Activated T-cell treated with anti-CD3 and anti-CD28 coated beads, Interleukin-2, amount 50 U/mL, for 24 hours (primary cell): ENCODE measurements at regions not wholly inside any gene's neighbourhood (a gene's known extent, or its start where the extent isn't known, plus 50 kb on each side); places are given as distances from the start of the nearest gene placed in this dataset.

ENCODE experiments used
- DNase-seq: peaks from one replicate; pipeline ENCODE4 v3.0.0-alpha.2; 2020
- H3K27ac Mint-ChIP-seq: 2 replicates; pipeline ENCODE4 v1.8.0; 2020; ENCODE audit warnings: mild to moderate bottlenecking, mixed read lengths
- H3K27me3 Mint-ChIP-seq: 2 replicates; pipeline ENCODE4 v1.8.0; 2020; ENCODE audit warnings: mixed read lengths
- H3K36me3 Mint-ChIP-seq: 2 replicates; pipeline ENCODE4 v1.8.0; 2020; ENCODE audit warnings: low read depth, mixed read lengths
- H3K4me1 Mint-ChIP-seq: 2 replicates; pipeline ENCODE4 v1.8.0; 2020; ENCODE audit warnings: low read depth, mixed read lengths
- H3K4me3 Mint-ChIP-seq: 2 replicates; pipeline ENCODE4 v1.8.0; 2020; ENCODE audit warnings: mild to moderate bottlenecking, moderate library complexity, mixed read lengths
- H3K9me3 Mint-ChIP-seq: 2 replicates; pipeline ENCODE4 v1.8.0; 2020; ENCODE audit warnings: mixed read lengths

DNA sequence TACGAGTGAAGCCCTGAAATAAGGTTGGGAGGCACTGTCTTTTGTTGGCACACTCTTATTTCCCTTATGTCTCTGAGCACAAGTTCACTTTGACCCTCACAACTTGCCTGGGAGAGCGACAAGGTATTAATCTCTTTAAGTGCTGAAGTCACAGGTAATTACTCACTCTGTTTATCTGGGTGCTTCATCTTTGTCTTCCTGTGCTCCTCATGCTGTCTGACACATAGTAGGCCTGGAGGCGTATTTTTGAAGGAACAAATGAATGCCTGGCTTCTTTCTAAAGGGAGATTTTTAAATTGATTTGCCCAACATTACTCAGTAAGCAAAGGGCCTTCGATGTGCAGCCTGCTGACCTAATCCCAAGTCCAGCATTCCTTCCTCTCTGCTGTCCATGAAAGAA, 507.1 kb upstream of the TNP1 start:
- no peaks in the 10 kb centered on the region for H3K9me3 Mint-ChIP-seq
- no peak overlapping the region for H3K27ac Mint-ChIP-seq
- H3K4me1 Mint-ChIP-seq = no peaks in the 10 kb centered on the region
- no peak overlapping the region for H3K4me3 Mint-ChIP-seq
- no peaks in the 10 kb centered on the region for H3K27me3 Mint-ChIP-seq
- no peak for DNase-seq
- H3K36me3 Mint-ChIP-seq = no peaks in the 10 kb centered on the region

DNA sequence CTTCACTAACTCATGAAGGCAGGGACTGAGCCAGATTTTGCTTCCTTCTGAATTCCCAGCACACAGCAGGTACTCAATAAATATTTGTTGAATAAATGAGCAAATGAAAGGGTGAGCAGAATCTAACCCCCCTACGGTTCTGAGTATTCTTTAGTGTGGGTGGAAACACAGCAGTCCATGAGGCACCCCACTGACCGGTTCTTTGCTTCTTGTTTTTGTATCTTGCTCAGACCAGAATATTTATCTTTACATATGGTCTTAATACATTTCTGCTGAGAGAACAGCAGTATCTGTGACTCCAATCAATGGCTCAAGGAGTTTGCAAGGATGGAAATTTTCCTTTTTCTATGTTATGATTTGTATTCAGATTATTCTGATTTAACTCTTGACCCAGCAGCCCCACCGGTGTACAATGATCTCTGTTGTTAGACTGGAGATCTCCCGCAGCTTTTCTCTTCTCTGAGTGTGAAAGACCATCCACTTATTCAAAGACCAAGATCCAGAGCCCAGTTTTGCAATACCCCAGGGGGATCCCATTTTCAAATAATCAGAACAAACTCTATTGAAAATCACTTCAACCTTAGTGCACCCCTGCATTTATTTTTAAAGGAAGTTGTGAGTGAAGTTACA, 506.5 kb upstream of the TNP1 start:
- H3K4me3 Mint-ChIP-seq = no peak overlapping the region
- no peak for DNase-seq
- no peaks in the 10 kb centered on the region for H3K9me3 Mint-ChIP-seq
- no peaks in the 10 kb centered on the region for H3K27me3 Mint-ChIP-seq
- H3K4me1 Mint-ChIP-seq = no peaks in the 10 kb centered on the region
- H3K36me3 Mint-ChIP-seq = no peaks in the 10 kb centered on the region
- H3K27ac Mint-ChIP-seq = no peak overlapping the region

DNA sequence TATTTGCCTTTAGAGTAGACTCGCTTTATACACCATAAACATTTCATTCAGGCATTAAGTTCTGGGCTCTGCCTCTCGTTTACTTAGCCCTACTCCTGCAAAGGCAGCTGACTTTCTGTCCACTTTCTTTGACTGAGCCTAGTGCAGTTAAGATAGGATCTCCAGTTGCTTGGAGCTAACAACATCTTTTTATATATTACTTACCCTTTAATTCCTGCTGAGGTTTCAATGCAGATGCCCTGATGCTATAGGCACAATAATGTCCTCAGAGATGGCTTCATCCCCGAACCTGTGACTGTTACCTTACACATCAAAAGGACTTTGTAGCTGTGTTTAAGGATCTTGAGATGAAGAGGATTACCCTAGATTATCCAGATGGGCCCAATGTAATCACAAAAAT, 505.8 kb upstream of the TNP1 start:
- Mint-ChIP-seq H3K27me3 (no peaks in the 10 kb centered on the region), H3K9me3 (no peaks in the 10 kb centered on the region), H3K4me3 (no peak overlapping the region), H3K4me1 (no peaks in the 10 kb centered on the region), H3K36me3 (no peaks in the 10 kb centered on the region), H3K27ac (no peak overlapping the region)
- DNase-seq = no peak

DNA sequence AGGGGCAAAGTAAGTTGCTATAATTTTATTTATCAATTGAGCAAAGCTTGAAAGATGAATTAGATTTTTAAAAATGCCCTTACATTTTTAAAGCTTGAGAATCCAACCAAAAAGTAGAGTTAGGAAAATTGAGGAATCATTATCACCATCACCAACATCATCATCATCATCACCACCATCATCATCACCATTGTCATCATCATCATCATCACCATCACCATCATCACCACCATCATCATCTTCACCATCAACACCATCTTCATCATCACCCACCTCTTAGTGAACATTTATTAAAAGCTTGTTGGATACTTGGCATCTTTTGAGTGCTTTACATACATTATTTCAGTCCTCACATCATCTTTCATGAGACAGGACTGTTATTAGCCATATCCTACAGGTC, 504.4 kb upstream of the TNP1 start:
- Mint-ChIP-seq H3K9me3 (no peaks in the 10 kb centered on the region), H3K36me3 (no peaks in the 10 kb centered on the region), H3K27ac (no peak overlapping the region), H3K4me3 (no peak overlapping the region), H3K27me3 (no peaks in the 10 kb centered on the region), H3K4me1 (no peaks in the 10 kb centered on the region)
- DNase-seq = no peak

DNA sequence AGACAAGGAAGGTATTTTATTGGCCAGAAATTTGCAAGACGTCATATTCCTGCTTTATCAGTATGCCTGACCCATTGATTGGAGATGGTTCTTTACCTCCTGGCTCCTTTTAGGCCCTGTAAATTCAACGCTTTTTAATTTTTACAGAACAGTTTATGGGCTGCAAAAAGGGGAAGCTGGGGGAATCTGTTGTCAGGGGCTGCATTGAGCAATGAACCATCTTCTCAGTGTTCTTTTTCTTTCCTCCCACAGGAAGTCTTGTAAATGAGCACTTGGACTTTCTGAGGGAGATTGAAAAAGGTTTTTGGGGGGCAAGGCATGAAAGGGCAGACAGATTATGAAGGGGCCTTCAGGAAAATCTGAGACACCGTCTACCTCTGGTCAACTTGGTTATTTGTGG, 503.6 kb upstream of the TNP1 start:
- DNase-seq = no peak
- H3K4me3 Mint-ChIP-seq = no peak overlapping the region
- H3K27me3 Mint-ChIP-seq = no peaks in the 10 kb centered on the region
- no peaks in the 10 kb centered on the region for H3K9me3 Mint-ChIP-seq
- no peak overlapping the region for H3K27ac Mint-ChIP-seq
- H3K4me1 Mint-ChIP-seq = no peaks in the 10 kb centered on the region
- H3K36me3 Mint-ChIP-seq = no peaks in the 10 kb centered on the region

DNA sequence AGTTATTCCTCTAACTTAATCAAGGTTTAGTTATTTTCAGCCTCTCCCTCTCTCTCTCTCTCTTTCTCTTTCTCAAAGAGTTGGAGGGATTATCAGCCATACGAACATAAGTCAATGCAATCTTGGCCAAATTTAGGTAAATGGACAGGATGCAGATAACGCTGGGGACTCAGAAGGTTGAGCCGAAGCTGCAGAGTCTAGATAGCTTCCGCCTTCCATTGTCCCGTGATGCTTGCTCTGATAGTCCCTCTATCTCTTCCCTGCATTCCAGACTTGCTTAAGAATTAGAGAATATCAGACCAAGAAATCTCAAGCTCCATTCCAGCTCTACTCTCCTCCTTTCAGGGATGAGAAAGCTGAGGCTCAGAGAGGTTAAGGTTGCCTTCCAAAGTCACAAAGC, 502.8 kb upstream of the TNP1 start:
- Mint-ChIP-seq H3K36me3 (no peaks in the 10 kb centered on the region), H3K9me3 (no peaks in the 10 kb centered on the region)
- no peak for DNase-seq

DNA sequence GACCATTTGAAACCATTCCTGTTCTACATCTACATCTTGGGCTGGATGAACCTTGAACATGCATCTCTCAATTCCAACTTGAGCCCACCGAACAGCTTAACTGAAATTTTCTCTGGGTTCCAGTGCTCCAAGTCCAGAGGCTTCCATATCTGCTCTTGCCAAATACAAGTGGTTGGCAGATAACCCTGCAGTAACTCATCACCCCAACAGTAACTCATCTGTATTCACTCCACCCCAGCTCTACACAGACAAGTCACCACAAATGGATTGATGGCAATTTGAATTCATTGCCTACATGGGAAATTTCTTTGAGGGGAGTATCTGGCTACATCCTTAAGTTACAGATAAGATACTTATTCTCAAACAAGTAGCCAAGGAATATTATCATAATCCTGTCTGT, 502.4 kb upstream of the TNP1 start:
- DNase-seq = no peak
- H3K27me3 Mint-ChIP-seq = no peaks in the 10 kb centered on the region
- no peaks in the 10 kb centered on the region for H3K4me1 Mint-ChIP-seq
- no peaks in the 10 kb centered on the region for H3K36me3 Mint-ChIP-seq
- no peak overlapping the region for H3K4me3 Mint-ChIP-seq
- no peak overlapping the region for H3K27ac Mint-ChIP-seq
- H3K9me3 Mint-ChIP-seq = no peaks in the 10 kb centered on the region

More for the DNA sequence above, 502.8 kb upstream of the TNP1 start:
- H3K27me3 Mint-ChIP-seq = no peaks in the 10 kb centered on the region
- H3K27ac Mint-ChIP-seq = no peak overlapping the region
- H3K4me1 Mint-ChIP-seq = no peaks in the 10 kb centered on the region
- H3K4me3 Mint-ChIP-seq = no peak overlapping the region

DNA sequence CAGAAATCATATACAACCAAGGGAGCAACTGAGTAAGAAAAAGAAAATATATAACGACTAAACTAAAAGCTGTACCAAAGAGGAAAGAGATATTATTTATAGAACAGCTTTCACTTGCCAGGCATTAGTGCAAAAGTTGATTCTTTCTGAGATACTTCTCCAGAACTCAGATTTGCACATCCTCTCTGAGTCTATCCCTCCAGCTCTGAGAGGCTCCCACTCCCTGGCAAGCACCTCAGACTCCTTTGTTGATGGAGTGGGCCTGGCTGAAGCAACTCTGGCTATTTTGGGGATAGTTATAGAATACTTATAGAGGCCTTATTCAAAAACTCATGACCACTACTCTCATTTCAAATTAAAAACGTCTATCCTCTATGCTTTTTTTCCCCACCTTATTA, 501.6 kb upstream of the TNP1 start:
- Mint-ChIP-seq H3K4me3 (no peak overlapping the region), H3K9me3 (no peaks in the 10 kb centered on the region), H3K36me3 (no peaks in the 10 kb centered on the region), H3K27me3 (no peaks in the 10 kb centered on the region), H3K27ac (no peak overlapping the region), H3K4me1 (no peaks in the 10 kb centered on the region)
- DNase-seq = no peak

DNA sequence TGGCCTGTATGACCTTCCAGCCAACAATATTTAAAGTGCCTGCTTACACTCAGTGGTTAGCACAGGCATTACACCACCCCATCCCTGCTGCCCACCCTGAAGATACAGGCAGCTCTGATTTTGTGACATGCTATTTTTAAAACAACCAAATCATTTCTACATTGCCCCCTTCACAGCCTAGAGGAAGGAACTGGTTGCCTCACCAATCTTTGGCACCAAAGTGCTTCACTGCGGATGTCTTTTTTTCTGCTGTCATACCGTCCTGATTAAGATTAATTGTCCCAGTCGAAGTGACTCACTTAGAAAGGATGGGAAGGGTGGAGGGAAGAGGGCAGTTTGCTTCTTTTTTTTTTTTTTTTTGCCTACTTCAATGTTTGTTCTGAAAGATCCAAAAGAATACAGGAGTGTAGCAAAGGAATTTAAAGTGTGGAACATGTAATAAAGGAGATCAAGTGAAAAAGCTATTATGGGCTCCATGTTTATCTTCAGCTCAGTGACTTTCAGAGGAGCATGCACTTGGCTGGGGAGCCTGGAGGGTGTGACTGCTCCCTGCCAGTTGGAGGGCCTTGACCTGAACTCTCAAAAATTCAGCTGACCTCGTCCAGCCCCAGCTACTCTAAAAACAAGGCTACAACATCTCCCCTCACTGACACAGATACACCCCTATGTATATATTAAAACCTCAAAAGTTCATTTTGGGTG, 501.1 kb upstream of the TNP1 start:
- no peaks in the 10 kb centered on the region for H3K36me3 Mint-ChIP-seq
- no peaks in the 10 kb centered on the region for H3K9me3 Mint-ChIP-seq
- no peak for DNase-seq
- no peak overlapping the region for H3K27ac Mint-ChIP-seq
- no peaks in the 10 kb centered on the region for H3K4me1 Mint-ChIP-seq
- H3K4me3 Mint-ChIP-seq = no peak overlapping the region
- H3K27me3 Mint-ChIP-seq = no peaks in the 10 kb centered on the region

DNA sequence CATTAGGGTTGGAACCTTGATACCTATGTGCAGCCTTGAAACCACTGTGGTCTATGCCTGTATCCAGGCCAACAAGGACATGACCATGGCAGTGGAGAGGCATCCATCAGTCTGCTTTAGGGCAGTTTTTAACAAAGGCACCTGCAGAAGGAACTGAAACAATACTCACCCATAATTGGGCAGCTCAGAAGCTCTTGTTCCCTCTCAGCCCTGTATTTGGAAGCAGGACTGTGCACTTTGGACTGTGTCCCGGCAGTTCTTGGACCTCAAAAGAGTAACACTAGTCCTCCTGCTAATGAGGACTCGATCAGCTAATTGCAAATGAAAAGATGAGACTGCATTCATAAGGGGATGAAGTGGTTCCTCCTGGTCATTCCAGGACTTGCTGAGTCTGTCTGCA, 500.2 kb upstream of the TNP1 start:
- Mint-ChIP-seq H3K4me3 (no peak overlapping the region), H3K36me3 (no peaks in the 10 kb centered on the region), H3K9me3 (no peaks in the 10 kb centered on the region), H3K27ac (no peak overlapping the region), H3K27me3 (no peaks in the 10 kb centered on the region), H3K4me1 (no peaks in the 10 kb centered on the region)
- DNase-seq = no peak

DNA sequence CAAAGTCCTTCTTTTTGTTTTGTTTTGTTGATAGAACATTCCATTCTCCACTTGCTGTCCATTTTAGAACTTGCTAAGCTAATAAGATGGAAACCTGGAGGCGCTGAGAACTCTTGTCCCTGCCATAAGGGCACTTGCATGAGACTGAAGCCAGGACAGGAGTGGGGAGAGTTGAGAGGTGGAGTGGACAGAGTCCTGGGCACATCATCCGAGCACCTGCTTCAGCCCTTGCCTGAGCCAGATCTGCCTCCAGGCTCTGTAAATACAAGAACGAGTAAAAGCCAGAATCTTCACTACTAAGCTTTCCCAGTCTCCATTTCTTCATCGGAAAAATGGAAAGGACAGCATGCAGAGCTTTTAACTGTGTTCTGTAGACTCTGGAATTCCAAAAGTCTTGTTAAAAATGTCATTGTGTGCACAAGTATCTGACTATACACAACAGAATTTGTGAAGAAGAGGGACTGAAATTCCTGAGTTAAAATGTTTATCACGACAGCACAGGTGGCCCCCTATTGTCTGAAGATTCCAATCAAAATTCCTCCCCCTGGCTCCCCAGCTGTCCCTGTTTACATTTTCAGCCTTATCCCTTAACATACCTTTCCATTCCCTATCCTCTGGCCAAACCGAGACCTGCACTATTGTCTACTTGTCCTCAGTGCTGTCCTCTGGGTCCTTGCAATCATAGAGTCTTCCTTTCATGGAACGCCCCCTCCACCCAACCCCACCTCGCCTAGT, 498.2 kb upstream of the TNP1 start:
- Mint-ChIP-seq H3K4me1 (no peaks in the 10 kb centered on the region), H3K27ac (no peak overlapping the region), H3K4me3 (no peak overlapping the region), H3K9me3 (no peaks in the 10 kb centered on the region), H3K27me3 (no peaks in the 10 kb centered on the region), H3K36me3 (no peaks in the 10 kb centered on the region)
- no peak for DNase-seq

DNA sequence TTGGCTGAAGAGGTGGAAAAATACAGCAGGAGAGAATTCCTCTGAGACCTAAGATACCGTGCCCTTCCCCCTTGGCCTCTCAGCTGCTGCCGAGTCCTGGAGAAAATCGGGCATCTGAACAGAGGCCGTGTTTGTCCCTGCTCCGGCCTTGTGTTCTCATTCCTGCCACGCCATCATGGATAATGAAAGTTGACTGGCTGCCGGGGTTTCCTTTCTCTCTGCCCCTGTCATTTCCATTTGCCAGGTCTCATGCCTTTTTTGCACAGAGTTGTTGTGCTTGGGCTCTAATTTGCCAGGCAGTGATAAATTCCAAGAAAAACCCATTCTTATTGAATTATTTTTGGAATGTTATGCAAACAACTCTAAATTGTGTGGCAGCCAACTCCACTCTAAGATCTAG, 496.9 kb upstream of the TNP1 start:
- H3K27me3 Mint-ChIP-seq = no peaks in the 10 kb centered on the region
- no peaks in the 10 kb centered on the region for H3K36me3 Mint-ChIP-seq
- H3K4me3 Mint-ChIP-seq = no peak overlapping the region
- H3K27ac Mint-ChIP-seq = no peak overlapping the region
- no peaks in the 10 kb centered on the region for H3K4me1 Mint-ChIP-seq
- no peaks in the 10 kb centered on the region for H3K9me3 Mint-ChIP-seq
- no peak for DNase-seq

DNA sequence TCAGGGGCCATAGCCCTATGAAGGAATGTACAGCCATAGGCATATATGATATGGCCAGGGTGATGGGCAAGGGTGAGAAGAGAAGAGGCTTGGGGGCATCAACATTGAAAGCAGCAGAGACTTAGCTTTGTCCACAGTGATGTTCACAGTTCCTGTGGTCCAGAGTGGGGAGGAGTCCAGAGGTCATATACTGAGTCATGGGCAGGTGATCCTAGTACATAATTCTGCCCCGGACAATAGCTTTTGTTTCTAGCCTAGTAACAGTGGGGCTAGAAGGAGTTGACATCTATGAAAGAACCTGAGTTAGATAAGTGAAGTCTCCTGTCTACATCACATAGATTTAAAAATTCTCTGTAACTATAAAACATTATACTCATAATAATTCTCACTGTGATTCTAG, 496.3 kb upstream of the TNP1 start:
- H3K4me1 Mint-ChIP-seq = no peaks in the 10 kb centered on the region
- no peak for DNase-seq
- no peaks in the 10 kb centered on the region for H3K9me3 Mint-ChIP-seq
- H3K4me3 Mint-ChIP-seq = no peak overlapping the region
- no peaks in the 10 kb centered on the region for H3K36me3 Mint-ChIP-seq
- no peaks in the 10 kb centered on the region for H3K27me3 Mint-ChIP-seq
- H3K27ac Mint-ChIP-seq = no peak overlapping the region

DNA sequence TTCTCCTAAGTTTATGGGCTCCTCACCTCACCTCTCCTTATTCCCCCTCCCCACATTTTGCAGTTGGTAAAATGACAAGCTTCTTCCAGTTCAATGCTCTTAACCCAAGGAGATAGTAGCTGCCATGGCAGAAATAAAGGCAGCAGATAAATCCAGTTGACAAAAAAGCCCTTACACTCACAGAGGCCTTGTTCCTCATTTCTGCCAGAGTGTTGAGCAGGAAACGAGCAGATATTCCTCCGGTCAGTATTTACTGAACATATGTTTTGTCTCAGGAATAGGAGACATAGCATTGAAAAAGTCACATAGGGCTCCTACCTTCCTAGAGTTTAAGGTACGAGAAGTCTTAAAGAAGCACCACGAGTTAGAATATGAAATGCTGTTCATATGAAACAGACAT, 493.7 kb upstream of the TNP1 start:
- Mint-ChIP-seq H3K4me3 (no peak overlapping the region), H3K4me1 (no peaks in the 10 kb centered on the region), H3K36me3 (no peaks in the 10 kb centered on the region), H3K27me3 (no peaks in the 10 kb centered on the region), H3K9me3 (peaks cover 7% of the 10 kb centered on the region), H3K27ac (no peak overlapping the region)
- DNase-seq = no peak

DNA sequence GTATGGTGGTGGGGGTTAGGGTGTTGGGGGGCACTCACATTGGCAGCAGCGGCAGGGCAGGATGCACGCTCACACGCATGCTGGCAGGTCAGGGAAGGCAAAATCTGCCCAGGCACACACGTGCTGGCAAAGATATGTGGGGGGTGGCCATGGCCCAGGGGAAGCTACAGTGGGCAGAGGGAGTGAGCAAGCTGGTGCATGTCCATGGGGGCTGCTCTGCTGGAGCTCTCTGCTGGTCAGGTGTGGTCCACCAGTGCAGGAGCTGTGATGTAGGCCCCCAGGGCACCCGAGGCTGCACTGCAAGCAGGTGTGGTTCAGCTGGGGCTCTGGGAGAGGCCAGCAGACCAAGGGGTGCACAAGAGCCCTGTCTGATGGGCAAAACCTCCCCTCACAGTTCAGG, 491.5 kb upstream of the TNP1 start:
- H3K27ac Mint-ChIP-seq = no peak overlapping the region
- H3K4me1 Mint-ChIP-seq = no peaks in the 10 kb centered on the region
- no peaks in the 10 kb centered on the region for H3K27me3 Mint-ChIP-seq
- peaks cover 12% of the 10 kb centered on the region for H3K9me3 Mint-ChIP-seq
- DNase-seq = no peak
- no peaks in the 10 kb centered on the region for H3K36me3 Mint-ChIP-seq
- H3K4me3 Mint-ChIP-seq = no peak overlapping the region
